ENCODE measurements at regions not wholly inside any gene's neighbourhood (a gene's known extent, or its start where the extent isn't known, plus 50 kb on each side); places are given as distances from the start of the nearest gene placed in this dataset.
"Not testable (repeated sequence)": the region's sequence is repeated elsewhere in the genome, so short reads cannot be mapped to it uniquely, and the experiment has no call there.

DNA sequence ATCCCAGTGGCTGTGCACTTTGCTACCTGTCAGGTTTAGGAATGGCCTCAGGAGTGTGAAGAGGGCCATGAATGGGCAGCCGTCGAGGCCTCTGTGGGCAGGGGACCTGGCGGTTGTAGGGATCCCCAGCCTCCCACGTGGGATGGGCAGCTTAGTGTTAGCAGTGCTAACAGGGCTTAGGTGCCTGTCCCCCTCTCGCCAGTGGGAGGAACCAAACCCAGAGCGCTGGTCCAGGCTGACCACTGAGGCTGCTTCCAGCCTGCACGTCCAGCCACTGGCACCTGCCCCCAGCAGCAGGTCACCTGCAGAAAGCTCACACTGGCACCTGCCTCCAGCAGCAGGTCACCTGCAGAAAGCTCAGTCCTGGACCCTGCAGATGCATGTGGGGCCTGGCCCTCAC, 162.2 kb upstream of the CIBAR2 start:
- DNase-seq (ENCODE audit: low read depth): no peak

DNA sequence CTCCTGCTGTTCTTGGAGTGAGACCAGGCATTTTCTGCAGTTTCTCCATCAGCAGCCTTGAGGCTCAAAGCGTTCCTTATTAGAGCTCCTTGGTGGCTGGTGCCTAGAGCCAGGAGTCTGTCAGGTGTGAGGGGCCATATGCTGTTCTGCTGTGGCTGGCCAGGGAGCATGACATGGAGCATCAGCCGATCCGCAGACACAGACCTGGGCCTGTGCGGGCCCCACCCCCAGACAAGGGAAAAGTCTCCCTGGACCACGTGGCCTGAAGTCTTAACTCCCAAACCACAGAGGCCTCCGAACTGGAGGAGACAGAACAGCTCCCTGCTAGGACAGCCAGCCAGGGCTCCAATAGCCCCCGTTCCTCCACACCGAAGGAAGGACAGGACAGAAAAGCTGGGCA, 162.7 kb upstream of the CIBAR2 start:
- no peak for DNase-seq (ENCODE audit: low read depth)

DNA sequence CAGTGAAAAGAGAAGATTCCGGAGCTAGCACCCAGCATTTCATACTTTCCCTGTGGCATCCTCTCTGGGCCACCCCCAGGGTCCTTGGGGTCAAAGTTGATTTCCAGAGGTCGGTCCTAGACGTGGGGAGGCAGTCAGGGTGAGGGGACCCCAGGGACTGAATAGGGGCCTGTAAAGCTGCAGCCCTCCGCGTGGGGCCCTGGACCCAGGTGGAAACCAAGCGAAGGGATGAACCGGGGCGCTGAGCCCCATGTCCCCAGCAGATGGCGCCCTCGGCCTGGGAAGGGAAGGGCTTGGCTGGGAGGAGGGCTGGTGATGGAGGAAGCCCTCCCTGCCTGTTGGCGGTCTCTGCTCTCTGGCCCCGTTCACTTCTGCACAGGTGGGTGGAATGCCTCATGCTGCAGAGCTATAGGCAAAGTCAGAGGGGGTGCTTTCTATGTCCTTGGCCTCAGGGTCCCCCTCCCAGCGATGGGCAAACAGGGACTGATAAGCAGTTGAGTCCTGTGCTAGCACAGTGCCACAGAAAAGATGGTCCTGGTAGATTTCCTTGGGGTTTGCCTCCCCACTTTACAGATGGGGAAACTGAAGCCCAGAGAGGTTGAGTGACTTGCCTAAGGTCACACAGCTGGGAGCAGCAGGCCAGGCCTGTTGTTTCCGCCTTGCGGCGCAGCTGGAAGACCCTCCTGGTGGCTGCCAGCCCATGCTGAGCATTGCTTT, 163.4 kb upstream of the CIBAR2 start:
- peak; percentile 69 for DNase-seq (ENCODE audit: low read depth)

DNA sequence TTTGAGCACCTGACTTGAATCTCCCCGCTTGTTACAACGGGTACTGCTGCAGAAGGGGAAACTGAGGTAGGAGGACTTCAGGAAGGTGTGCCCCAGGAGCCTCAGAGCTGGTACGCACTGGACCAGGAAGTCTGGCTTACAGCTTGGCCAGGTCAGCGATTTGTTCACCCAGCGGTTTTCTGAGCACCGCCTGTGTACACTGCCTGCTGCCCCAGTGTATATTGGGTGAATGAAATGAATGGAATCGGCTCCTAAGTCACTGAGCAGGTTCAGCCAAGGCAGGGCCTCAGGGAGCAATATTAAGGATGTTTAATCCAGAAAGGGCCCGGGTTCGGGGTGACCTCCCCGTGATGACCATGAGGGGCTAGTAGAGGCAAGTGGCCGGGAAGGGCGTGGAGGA, 164.0 kb upstream of the CIBAR2 start:
- no peak for DNase-seq (ENCODE audit: low read depth)

DNA sequence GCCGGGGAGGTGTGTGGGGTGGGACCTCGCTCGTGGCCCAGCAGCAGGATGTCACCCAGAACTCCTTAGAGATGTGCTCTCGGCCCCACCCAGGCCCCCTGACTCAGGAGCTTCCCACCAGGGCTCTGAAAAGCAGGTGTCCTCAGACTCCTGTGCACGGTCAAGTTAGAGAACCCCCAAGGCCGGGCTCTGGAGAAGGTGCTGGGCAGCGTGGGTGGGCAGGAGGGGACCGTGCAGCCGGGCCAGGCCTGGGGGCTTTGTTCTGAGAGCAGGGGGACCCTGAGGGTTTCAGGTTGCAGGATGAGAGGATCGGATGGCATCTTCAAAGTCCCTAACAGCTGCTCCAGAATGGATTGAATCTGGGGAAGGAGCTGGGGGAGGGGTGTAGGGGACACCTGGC, 164.4 kb upstream of the CIBAR2 start:
- DNase-seq (ENCODE audit: low read depth): no peak

DNA sequence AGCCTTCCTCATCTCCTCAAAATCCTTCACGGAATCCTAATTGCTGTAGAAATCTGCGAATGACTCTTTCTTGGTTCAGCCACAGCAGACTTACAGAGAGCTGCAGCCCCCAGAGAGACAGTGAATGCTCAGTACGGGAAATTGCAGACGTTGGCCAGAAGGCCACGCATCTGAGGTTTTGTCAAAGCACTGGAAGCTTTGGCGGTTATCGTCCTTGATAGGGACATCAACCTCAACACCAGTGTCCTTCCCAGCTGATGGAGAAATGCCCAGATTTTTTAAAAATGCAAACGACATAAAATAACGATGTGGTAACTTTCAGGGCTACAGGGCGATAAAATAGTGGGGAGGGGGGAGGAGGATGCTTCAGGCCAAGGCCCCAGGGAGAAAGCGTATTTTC, 166.6 kb upstream of the CIBAR2 start:
- no peak for DNase-seq (ENCODE audit: low read depth)

DNA sequence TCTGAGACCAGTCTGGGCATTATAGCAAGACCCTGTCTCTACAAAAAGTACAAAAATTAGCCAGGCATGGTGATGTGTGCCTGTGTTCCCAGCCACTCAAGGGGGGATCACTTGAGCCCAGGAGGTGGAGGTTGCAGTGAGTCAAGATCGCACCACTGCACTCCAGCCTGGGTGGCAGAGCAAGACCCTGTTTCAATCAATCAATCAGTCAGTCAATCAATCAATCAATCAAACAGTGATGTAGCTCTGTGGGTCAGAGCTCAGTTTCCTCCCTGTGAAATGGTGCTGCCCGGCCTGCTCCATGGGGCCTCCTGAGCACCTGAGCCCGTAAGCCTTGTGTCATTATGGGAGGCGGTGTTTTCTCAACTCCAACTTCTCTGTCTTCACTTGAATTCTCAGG, 167.1 kb upstream of the CIBAR2 start:
- DNase-seq (ENCODE audit: low read depth): no peak

DNA sequence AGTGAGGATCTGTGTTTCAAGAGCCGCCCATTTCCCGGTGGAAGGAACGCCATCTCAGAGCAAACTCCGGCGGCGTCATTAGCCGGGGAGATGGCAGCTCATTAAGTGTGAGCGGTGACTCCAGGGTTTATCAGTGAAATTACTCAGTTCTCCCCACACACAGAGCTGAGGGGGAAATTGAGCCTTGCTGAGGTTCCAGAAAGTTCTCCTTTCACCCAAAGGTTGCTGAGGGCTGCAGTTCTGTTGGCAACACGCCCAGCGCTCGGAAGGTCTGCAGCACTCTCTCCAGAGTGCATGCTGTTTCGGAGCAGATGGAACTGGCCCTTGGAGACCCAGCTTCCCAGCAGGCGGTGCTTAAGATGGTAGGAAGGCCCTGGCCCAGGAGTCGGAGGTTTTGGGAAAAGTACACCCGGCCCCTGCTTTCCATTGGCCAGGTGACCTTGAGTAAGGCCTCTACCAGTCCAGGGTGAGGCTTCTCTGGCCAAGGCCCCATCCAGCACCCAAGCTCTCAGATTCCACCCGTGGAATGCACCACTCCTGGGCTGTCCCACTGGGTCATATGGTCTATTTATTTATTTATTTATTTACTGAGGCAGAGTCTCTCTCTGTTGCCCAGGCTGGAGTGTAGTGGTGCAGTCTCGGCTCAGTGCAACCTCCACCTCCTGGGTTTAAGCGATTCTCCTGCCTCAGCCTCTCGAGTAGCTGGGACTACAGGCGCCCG, 167.7 kb upstream of the CIBAR2 start:
- DNase-seq (ENCODE audit: low read depth): no peak

DNA sequence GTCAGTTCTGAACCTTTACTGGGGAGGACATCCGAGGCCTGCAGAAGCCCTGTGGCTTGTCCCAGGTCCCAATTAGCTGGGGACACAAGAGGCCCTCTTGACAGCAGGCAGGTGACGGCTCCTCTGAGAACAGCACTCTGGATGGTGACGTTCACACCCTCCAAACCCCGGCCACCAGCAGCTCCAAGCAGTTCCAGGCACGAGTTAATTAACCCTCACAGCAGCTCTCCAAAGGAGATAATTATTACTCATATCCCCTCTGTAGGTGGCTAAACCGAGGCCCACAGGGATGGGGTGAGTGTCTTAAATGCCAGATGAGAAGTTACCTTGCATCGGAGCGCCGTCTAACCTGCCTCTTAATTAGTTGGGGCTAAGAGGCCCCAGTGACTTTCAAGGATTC, 168.9 kb upstream of the CIBAR2 start:
- DNase-seq (ENCODE audit: low read depth): no peak

DNA sequence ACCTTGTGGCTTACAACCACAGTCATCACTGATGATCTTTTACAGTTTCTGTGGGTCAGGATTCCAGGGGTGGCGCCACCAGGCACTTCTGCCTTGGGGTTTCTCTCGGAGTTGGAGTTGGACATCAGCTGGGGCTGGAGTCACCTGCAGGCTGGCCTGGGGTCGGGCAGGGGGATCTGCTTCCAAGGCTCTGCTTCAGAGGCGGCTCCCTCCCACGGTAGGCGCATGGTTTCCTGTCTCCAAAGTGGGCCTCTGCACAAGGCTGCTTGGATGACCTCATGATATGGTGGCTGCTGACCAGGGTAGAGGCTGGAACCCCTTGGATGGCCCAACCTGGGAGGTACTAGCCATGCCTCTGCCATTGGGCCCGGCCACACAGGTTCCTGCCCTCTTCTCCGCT, 170.6 kb upstream of the CIBAR2 start:
- no peak for DNase-seq (ENCODE audit: low read depth)

DNA sequence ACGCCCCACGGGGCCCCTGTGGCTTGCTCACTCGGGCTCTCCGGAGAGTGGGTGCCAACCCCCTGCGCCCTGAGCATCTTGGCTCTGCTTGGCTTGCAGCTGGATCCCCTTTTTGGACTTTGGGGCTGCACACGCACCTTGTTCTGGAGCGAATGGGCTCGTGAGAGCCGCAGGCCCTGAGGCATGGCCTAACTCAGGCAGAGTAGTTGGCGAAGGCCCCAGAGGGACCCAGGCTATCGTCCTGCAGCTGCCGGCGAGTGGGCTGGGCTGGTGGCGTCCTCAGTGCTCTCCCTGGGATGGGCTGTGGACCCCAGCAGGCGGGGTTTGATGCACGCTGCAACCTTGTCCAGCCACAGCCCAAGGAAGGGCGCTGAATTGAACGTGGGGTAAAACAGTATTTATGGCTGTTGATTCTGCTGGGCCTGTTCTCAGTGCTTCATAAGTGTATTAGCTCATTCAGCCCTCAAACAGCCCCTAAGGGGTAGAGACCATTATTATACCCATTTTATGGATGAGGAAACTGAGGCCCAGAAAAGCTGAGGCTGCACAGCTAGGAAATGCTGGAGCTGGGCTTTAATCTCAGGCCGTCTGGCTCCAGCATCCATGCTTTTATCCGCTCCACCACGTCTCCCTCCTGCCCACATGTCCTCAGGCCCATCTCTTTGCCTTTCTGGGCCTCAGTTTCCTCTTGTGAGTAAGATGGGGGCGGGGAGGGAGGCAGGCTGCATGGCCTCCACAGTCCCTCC, 171.2 kb upstream of the CIBAR2 start:
- DNase-seq (ENCODE audit: low read depth): no peak

DNA sequence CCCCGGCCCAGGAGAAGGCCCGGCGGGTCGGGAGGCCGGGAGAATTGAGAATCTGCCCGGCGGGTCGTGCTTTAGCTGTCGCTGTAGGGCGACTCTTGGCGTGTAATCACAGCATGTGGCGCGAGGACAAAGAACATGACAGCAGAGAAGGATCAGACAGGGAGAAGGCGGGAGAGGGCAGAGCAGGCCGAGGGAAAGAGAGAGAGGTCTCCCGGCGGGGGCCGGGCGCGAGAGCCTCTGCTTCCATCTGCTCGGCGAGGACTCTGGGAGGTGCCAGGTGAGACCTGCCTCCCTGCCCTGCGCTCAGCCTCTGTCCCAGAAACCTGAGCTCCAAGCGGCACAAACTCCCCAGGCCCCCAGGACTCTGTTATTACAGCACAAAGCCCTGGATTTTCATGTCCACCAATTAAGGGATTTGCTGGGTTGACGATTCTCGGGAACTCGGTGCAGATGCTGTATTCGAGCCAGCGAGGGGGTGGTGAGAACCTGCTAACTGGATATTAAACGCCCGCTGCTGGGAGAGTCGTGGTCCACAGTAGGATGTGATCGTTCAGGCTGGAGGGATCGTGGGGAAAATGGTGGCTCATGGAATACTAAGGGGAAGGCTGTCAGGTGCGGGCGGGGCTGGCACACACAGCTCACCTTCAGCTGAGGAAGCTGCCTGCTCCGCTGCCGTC, 172.0 kb upstream of the CIBAR2 start:
- DNase-seq (ENCODE audit: low read depth): no peak

DNA sequence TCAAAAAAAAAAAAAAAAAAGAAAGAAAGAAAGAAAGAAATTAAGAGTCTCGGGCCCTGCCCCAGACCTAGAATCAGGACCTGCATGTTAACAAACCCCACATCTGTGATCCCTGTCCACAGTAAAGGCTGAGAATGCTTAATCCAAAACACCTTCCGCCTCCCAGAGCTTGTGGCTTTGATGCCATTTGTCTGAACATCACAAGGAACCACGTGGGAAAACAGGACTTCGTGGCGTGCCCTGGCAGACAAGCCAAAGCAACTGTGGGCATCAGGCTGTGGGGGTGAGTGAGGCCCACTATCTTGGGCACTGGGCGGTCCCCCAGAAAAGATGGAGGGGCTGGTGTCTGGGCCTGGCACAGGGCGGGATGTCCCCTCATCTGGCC, 173.4 kb upstream of the CIBAR2 start:
- peak; percentile 80 for DNase-seq (ENCODE audit: low read depth)

DNA sequence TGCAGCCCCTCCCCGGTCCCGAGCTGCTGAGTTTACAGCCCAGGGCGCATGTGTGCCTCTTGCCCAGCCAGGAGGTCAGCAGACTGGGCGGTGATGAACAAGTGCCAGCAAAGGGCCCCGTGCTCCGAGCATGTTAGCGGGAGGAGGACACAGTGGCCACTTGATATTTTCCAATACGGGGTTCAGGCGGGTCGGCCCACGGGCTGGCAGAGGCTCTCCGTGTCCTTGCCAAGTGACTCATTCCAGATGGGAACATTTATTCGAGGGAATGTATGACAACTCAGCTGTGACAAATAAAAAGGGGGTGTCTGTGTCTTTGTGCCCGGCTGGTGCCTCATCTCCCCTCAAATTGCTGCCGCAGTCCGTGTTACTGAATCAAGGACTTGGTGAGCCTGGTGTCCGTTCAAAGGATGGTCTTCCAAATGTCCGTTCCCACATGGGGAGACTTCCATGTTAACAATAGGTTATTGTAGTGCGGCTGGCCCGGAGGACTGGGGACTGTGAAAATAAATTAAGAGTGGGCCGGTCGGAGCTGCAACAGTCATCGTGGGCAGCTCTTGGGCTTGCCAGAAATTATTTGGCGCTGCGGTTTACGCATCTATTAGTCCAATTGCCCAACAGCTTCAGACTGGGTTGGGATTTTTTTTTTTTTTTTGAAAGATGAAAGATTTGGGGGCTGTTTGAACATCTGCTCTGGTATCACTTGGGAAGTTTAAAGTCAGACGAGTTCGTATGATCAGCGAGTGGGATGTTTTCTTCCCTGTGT, 174.0 kb upstream of the CIBAR2 start:
- DNase-seq (ENCODE audit: low read depth): peak; percentile 76

DNA sequence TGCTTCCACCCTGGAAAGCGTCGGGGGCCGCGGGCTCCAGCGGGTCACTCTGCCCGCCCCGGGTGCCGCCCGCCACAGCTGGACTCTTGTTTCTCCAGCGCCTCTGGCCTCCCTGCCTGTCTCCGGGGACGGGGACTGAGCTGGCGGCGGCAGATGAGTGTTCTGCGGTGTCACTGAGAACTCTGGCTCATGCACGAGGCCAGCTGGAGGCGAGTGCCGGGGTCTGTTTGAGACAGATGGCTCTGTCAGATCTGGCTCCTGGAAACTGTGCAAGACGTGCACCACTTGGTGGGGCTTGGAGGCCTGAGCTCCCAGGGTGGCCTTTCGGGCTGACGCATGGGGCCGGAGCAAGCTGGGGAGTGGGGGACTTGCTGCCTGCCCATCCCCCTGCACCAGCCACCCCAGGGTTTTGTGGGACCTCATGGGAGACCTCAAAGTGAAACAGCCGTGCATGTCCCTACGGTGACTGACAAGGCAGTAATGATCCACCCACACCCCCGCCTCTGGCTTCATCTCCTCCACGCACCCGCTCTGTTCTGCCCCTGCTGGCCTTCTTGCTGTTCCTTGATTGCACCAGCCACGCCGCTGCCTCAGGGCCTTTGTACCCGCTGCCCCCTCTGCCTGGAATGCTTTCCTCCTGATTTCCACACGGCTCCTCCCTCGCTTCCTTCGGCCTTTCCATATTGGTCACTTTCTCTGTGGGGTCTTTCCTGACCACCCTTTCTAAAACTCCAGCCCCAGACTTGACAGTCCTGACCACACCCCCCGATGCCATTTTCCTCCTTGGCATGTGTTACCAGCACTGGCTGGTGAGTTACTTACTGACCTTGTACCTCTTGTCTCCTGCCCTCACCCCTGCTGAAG, 174.9 kb upstream of the CIBAR2 start:
- DNase-seq (ENCODE audit: low read depth): peak; percentile 92

DNA sequence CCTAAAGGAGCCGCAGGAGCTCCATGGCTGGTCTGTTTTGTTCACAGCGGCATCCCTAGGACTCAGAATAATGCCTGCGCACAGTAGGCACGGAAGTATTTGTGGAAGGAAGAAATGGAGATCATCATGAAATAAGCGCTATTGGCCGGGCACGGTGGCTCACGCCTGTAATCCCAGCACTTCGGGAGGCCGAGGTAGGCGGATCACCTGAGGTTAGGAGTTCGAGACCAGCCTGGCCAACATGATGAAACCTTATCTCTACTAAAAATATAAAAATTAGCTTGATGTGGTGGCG, 175.5 kb upstream of the CIBAR2 start:
- not testable (repeated sequence) for DNase-seq (ENCODE audit: low read depth)

DNA sequence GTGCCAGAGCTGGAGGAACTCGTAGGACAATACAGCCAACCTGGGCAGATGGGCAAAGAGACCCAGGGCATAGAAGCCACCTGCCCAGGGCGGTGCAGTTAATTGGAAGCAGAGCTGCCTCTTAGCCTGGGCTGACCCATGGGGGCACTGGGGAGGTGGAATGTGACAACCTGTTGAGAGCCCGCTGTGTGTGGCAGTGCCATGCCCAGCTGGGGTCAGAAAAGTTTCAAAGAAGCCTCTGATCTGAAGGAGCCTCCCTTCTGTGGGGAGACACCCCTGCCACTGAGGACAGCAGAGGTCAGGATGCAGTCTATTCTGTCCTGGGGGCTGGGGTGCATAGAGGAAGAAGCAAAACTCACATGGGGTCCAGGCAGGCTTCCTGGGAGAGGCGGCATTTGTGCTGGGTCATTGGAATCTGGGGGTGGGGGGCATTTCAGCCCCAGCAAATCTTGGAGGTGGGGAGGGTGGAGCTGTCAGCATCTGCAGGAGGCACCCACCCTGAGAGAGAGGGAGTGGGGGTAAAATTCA, 176.1 kb upstream of the CIBAR2 start:
- DNase-seq (ENCODE audit: low read depth): no peak

DNA sequence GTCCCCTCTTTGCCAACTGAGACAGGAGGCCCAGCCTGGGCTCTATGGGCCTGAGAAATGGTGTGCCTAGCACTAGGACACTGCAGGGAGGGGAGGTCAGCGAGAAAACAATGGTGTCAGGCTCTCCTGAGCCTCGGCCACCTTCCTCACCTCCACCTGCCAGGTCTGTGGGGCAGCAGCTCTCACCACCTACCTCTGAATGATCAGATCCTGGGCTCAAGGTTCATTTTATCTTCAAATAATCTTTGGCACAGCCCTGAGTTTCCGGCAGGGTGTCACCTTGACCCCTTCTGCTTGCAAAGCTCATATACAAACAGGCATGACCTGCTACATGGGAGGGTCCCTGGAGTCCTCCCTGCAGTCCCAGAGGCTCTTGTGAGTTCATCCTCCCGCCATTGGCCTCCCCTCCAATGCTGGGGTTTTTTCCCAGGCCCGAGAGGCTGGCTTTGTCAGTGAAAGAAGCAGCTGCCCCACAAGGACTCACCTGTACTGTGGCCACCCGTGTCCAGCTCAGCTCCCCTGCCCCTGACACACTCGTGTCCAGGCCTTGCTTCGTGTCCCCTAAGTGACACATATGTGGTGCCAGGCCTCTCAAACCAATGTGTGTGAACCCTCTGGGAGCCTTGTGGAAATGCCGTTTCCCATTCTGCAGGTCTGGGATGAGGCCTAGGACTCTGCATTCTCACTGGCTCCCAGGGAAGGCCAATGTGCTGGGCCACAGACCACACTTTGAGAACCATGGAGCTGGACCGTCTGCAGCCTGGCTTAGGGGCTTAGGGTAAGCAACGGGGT, 176.8 kb upstream of the CIBAR2 start:
- DNase-seq (ENCODE audit: low read depth): no peak
